Esophagus squamous epithelium (tissue), 5 donors: ENCODE measurements at regions not wholly inside any gene's neighbourhood (a gene's known extent, or its start where the extent isn't known, plus 50 kb on each side); places are given as distances from the start of the nearest gene placed in this dataset.

Source experiments
- DNase-seq: peaks from one replicate; lab custom pipeline; 2025; lab: John Stamatoyannopoulos, UW
- H3K27ac ChIP-seq, 4 donors: fragments of 200-600 bp; sonication (generic); one replicate each; pipeline ENCODE4 v1.5.1; 2016 to 2019; ENCODE audit warnings: mild to moderate bottlenecking in 1 of 4
- H3K27me3 ChIP-seq, 4 donors: fragments of 200-600 bp; sonication (generic); 1 replicate in 3 of 4; 2 replicates in 1 of 4; pipeline versions ENCODE4 v1.5.1 to v1.6.0; 2017 to 2021; ENCODE audit warnings: antibody characterized with exemption in 1 of 4
- H3K36me3 ChIP-seq, 3 donors: fragments of 200-600 bp; sonication (generic); one replicate each; pipeline ENCODE4 v1.5.1; 2016 to 2019
- H3K4me1 ChIP-seq, 3 donors: fragments of 200-600 bp; sonication (generic); one replicate each; pipeline ENCODE4 v1.5.1; 2017 to 2019
- H3K4me3 ChIP-seq, 4 donors: fragments of 200-600 bp; sonication (generic); 1 replicate in 3 of 4; 2 replicates in 1 of 4; pipeline ENCODE4 v1.5.1; 2016 to 2019; ENCODE audit warnings: mild to moderate bottlenecking in 2 of 4, moderate library complexity in 1 of 4
- H3K9me3 ChIP-seq, 3 donors: fragments of 200-600 bp; sonication (generic); one replicate each; pipeline ENCODE4 v1.5.1; 2016 to 2019
- CTCF ChIP-seq, 6 experiments: fragments of 450-650 bp in 4 of 6; fragments of 200-600 bp in 2 of 6; sonication (generic) in 2 of 6; IDR thresholded peaks; one replicate each; pipeline ENCODE4 v1.5.1; 2016 to 2019; ENCODE audit warnings: antibody characterized with exemption in 6 of 6, mild to moderate bottlenecking in 4 of 6, moderate library complexity in 4 of 6
- POLR2A ChIP-seq, 4 donors: fragments of 450-650 bp; IDR thresholded peaks; one replicate each; pipeline ENCODE4 v1.6.1; 2017; ENCODE audit warnings: antibody characterized with exemption in 4 of 4, mild to moderate bottlenecking in 4 of 4, moderate library complexity in 3 of 4
- WGBS, 2 donors: methylation state at CpG; one replicate each; pipeline ENCODE4 v1.1.5; 2018; 5-methylcytosine and 5-hydroxymethylcytosine counted together
- intact Hi-C: fragments of 100-400 bp; cut with DNase I; formaldehyde crosslinking; loops from one replicate; pipeline ENCODE4 v1.15.0; 2022
- donor health status: DM: yes; HTN: yes; CAD: no.

DNA sequence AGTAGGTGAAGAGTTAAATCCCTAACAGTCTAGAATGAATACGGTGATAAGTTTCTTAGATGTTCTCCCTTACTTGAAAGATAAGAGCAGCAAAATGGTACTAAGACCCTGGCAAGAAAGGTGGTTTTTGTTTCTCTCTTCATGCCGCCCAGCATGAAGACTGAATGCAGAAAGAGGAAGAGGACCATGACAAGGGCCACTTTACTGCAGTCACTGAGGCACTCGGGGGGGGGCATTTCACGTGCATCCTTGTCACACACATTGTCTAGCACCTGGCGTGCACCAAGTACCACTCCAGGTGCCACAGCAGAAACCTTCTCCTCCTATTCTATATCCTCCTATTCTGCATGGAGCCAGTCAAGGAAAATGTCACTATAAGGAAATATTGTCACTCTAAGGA is 222.0 kb downstream of the TOMM20 start:
- no peak for DNase-seq
- Histone ChIP-seq H3K4me1 (peaks cover 0 to 14% (median 0%) of the 10 kb centered on the region in 3 donors), H3K27ac (no peak overlapping the region), H3K9me3 (no peaks in the 10 kb centered on the region), H3K4me3 (no peak overlapping the region), H3K27me3 (no peaks in the 10 kb centered on the region), H3K36me3 (no peaks in the 10 kb centered on the region)
- intact Hi-C loops = no loop called here
- 81 to 82% methylated on average over 5 of the region's 5 CpGs for WGBS, 2 donors
- TF ChIP-seq CTCF (IDR thresholded peaks at IDR 0.05) (no peak), POLR2A (IDR thresholded peaks at IDR 0.05) (no peak)

DNA sequence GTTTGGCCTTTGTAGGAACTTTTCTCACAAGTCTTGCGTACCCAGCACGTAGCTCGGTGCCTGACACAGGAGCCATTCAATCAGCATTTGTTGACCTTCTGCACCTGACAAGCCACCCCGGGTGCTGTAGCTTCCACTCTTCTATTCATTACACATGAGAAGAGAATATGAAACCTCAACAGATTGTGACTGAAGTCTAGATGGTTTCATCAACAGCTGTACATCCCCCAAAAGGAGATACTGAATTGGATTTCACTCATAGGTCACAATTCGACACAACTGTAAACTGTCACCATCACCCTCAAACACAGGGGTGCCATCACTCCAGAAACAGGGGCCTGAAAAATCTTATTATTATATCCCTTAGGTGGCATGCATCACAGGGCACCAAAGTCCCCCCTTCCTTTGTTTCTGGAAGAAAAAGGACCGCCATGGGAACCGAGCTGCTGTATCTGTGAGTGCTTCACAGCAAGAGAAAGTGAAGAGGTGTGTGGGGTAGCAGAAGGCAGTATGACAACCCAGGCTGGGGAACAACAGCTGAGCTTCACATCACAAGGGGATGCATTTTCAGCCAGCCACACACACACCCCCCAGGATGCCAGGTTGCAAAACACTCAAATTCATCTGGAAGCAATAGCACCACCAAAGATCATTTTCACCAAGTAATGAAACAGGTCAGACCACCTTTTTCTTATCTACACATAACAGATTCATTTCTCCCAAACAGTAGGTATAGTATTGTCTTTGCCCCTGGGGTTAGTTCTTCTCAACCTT is 225.7 kb downstream of the TOMM20 start:
- Histone ChIP-seq H3K36me3 (no peaks in the 10 kb centered on the region), H3K27me3 (no peaks in the 10 kb centered on the region), H3K4me3 (no peak overlapping the region), H3K9me3 (no peaks in the 10 kb centered on the region), H3K27ac (no peak overlapping the region), H3K4me1 (peaks cover 0 to 19% (median 9%) of the 10 kb centered on the region in 3 donors)
- no peak for DNase-seq
- intact Hi-C loops = no loop called here
- WGBS, 2 donors = 88 to 92% methylated on average over 7 of the region's 7 CpGs
- TF ChIP-seq POLR2A (IDR thresholded peaks at IDR 0.05) (no peak), CTCF (IDR thresholded peaks at IDR 0.05) (no peak)

- no peak overlapping the region for H3K4me3 ChIP-seq
- no peaks in the 10 kb centered on the region for H3K36me3 ChIP-seq
- H3K4me1 ChIP-seq = peaks cover 0 to 16% (median 9%) of the 10 kb centered on the region in 3 donors
- no peak for DNase-seq
- intact Hi-C loops = no loop called here
- 68 to 91% methylated on average over 9 to 10 of the region's 10 CpGs for WGBS, 2 donors
- no peak overlapping the region for H3K27ac ChIP-seq
- TF ChIP-seq CTCF (IDR thresholded peaks at IDR 0.05) (no peak), POLR2A (IDR thresholded peaks at IDR 0.05) (no peak)
- no peaks in the 10 kb centered on the region for H3K27me3 ChIP-seq
- no peaks in the 10 kb centered on the region for H3K9me3 ChIP-seq
Observed at GRCh38 chr1:234901491-234902049, 227.1 kb downstream of the TOMM20 start.

DNA sequence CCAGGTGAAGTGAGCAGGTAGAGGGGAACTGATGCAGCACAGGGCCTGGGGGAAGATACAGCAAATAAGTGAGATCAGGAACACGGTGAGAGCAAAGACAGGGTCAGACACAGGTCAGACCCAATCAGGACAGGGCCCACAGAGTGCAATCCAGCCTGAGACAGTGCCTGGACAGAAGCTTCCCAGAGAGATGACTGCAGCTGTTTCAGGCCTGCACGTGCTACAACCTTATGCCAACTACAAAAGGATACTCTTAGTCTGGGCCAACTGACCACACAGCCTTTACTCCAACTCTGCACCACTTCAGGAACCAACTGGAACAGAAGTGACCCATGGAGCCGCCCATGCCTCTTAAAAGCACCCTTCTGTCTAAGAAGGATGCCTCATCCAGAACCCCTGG is 228.0 kb downstream of the TOMM20 start:
- no peak for DNase-seq
- 78 to 95% methylated on average over 2 of the region's 3 CpGs for WGBS, 2 donors
- Histone ChIP-seq H3K4me3 (no peak overlapping the region), H3K9me3 (no peaks in the 10 kb centered on the region), H3K27ac (no peak overlapping the region), H3K36me3 (no peaks in the 10 kb centered on the region), H3K27me3 (no peaks in the 10 kb centered on the region), H3K4me1 (peaks cover 0 to 16% (median 9%) of the 10 kb centered on the region in 3 donors)
- intact Hi-C loops = no loop called here
- TF ChIP-seq CTCF (IDR thresholded peaks at IDR 0.05) (no peak), POLR2A (IDR thresholded peaks at IDR 0.05) (no peak)

DNA sequence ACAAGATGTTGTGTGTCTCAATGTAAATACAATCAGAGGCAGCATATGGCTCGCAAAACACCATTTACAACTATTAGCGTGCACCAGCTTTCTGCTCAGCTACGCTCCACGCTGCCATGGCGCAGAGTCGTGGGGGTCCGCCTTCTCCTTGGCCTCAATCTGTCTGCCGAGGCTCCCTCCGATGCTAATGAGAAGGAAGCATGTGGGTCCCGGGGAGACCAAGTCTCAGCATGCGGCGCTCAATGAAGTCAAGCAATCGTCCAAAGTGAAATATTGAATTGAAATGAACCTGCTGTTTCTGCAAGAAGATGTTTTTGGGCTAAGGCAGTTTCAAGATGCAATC is 228.9 kb downstream of the TOMM20 start:
- TF ChIP-seq POLR2A (IDR thresholded peaks at IDR 0.05) (no peak), CTCF (IDR thresholded peaks at IDR 0.05) (no peak)
- intact Hi-C loops = no loop called here
- Histone ChIP-seq H3K9me3 (no peaks in the 10 kb centered on the region), H3K4me1 (peaks cover 0 to 19% (median 12%) of the 10 kb centered on the region in 3 donors), H3K4me3 (no peak overlapping the region), H3K27me3 (no peaks in the 10 kb centered on the region), H3K27ac (peak overlapping the region in 1 of 4 donors; percentile 51), H3K36me3 (no peaks in the 10 kb centered on the region)
- DNase-seq = no peak
- WGBS, 2 donors = 93 to 95% methylated on average over 11 to 13 of the region's 13 CpGs
